Suprapubic skin (tissue), 3 donors: ENCODE measurements at regions not wholly inside any gene's neighbourhood (a gene's known extent, or its start where the extent isn't known, plus 50 kb on each side); places are given as distances from the start of the nearest gene placed in this dataset.

Experiments
- CTCF ChIP-seq, 2 donors: fragments of 200-600 bp in 1 of 2; fragments of 450-650 bp in 1 of 2; sonication (generic) in 1 of 2; IDR thresholded peaks; one replicate each; pipeline ENCODE4 v1.5.1; 2016 to 2019; ENCODE audit warnings: antibody characterized with exemption in 2 of 2, mild to moderate bottlenecking in 1 of 2, moderate library complexity in 1 of 2
- POLR2A ChIP-seq, 2 donors: fragments of 450-650 bp; IDR thresholded peaks; one replicate each; pipeline ENCODE4 v1.6.1; 2017; ENCODE audit warnings: antibody characterized with exemption in 2 of 2, mild to moderate bottlenecking in 2 of 2, moderate library complexity in 2 of 2

DNA sequence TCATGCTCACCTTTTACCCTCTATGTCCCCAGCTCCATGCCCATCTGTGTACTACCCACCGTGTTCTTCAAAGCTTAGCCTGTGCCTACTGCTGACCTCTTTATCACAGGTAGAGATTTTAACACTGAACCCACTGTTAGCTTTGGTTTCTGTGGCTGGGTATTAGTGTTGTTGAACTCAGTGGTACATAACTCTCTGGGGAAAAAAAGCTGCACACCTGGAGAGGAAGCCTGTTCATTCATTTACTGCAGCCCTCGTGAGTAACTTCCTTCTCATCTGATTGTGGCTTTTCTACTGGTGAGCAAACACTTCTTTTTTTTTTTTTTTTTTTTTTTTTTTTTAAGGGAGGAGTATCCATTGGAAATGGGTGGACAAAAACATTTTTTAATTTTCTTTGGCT is 326.3 kb downstream of the CCSER2 start:
- TF ChIP-seq CTCF (IDR thresholded peaks at IDR 0.05): no peak
- TF ChIP-seq POLR2A (IDR thresholded peaks at IDR 0.05): no peak
